HG03060 (cell line): ENCODE measurements at regions not wholly inside any gene's neighbourhood (a gene's known extent, or its start where the extent isn't known, plus 50 kb on each side); places are given as distances from the start of the nearest gene placed in this dataset.
"Not testable (repeated sequence)": the region's sequence is repeated elsewhere in the genome, so short reads cannot be mapped to it uniquely, and the experiment has no call there.

Source experiments
- ATAC-seq: cut with Tn5 transposase; IDR thresholded peaks from one replicate; pipeline ENCODE4 v1.9.1; 2021; ENCODE audit warnings: low read depth, moderate number of reproducible peaks; ENCODE audit not compliant: unreplicated experiment

DNA sequence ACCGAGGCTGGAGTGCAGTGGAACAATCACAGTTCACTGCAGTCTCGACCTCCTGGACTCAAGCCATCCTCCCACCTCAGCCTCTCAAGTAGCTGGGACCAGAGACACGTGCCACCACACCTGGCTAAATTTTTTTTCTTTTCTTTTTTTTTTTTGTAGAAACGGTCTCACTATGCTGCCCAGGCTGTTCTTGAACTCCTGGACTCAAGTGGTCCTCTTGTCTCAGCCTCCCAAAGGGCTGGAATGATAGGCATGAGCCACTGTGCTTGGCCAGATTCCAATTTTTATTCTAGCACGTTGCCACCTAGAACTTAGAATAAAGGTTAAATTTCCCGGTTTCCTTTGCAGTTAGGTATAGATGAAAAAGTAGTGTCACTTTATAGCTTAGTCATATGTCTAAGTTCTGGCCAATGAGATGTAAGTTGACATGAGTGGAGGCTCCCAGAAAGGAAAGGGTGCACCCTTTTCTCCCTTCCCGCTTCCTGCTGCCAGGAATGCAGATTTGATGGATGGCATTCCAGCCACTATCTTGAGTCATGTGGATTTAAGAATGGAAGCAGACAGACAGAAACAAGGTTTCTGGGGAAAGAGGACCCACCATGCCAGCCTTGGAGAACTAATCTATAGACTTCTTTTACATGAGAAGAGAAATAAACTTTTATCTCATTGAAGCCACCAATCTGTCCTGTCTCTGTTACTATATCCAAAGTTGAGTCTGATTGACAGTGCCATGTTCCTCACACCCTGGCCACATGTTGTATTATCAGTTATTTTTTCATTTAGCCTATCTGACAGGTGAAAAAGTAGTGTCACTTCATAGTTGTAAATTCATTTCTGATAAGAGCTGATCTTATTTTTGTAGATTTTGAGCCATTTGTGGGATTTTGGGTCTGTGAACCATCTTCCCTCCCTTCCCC, 60.6 kb upstream of the NCOA3 start:
- ATAC-seq: no peak

GRCh38 chr20:47441774-47442150, 59.9 kb upstream of the NCOA3 start:
- no peak for ATAC-seq

DNA sequence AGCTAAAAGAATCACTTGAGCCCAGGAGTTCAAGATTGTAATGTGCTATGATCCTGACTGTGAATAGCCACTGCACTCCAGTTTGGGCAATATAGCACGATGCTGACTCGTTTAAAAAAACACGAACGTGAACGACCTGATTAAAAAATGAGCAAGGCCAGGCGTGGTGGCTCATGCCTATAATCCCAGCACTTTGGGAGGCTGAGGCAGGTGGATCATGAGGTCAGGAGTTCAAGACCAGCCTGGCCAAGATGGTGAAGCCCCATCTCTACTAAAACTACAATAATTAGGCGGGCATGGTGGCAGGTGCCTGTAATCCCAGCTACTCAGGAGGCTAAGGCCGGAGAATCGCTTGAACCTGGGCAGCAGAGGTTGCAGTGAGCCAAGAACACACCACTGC, 58.6 kb upstream of the NCOA3 start:
- ATAC-seq: not testable (repeated sequence)

DNA sequence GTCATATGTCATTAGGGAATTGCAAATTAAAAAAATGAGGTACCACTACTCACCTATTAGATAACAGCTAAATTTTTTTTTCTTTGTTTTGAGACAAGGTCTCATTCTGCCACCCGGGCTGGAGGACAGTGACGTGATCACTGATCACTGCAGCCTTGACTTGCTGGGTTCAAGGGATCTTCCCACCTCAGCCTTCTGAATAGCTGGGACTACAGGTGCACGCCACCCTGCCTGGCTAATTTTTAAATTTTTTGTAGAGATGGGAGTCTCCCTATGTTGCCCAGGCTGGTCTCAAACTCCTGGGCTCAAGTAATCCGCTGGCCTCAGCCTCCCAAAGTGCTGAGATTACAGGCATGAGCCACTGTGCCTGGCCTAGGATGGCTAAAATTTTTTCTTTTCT, 57.1 kb upstream of the NCOA3 start:
- no peak for ATAC-seq

GRCh38 chr20:47445291-47445690, 56.4 kb upstream of the NCOA3 start:
- no peak for ATAC-seq

- not testable (repeated sequence) for ATAC-seq
These were observed 54.1 kb upstream of the NCOA3 start for GRCh38 chr20:47447350-47448296.

- no peak for ATAC-seq
These were observed 53.3 kb upstream of the NCOA3 start for GRCh38 chr20:47448429-47448828.

GRCh38 chr20:47451602-47451904, 50.1 kb upstream of the NCOA3 start:
- no peak for ATAC-seq
